A549 (cell line): ENCODE measurements at regions not wholly inside any gene's neighbourhood (a gene's known extent, or its start where the extent isn't known, plus 50 kb on each side); places are given as distances from the start of the nearest gene placed in this dataset.

Experiments used
- ATAC-seq, 2 experiments: fragments of 200-7000 bp in 1 of 2; fragments of >200 bp in 1 of 2; cut with Nextera tagmentation in 1 of 2; cut with Tn5 transposase in 1 of 2; 3 replicates each; pipeline versions ENCODE4 v1.8.0 to v1.9.1; 2018 to 2020; ENCODE audit warnings: mild to moderate bottlenecking in 1 of 2, moderate library complexity in 1 of 2
- CTCF ChIA-PET: fragments of 300-600 bp; sonication (Branson Sonifier 250); formaldehyde crosslinking; extraction: SDS; loops from one replicate; lab custom pipeline; 2021; ENCODE audit warnings: antibody characterized with exemption, inconsistent platforms; lab: Yijun Ruan, JAX
- POLR2A ChIA-PET: fragments of 350-600 bp; formaldehyde crosslinking; extraction: SDS; loops from one replicate; lab custom pipeline; 2021; ENCODE audit warnings: antibody characterized with exemption, inconsistent platforms; lab: Yijun Ruan, JAX
- DNase-seq, 2 experiments: peaks; one replicate each; pipeline versions ENCODE4 v3.0.0 to v3.0.0-alpha.2; 2011 to 2016; ENCODE audit warnings: low read depth in 1 of 2, low spot score in 1 of 2
- FAIRE-seq: peaks from 2 replicates; lab custom pipeline; 2011; peaks lifted over from hg19 to GRCh38; lab: Jason Lieb, UNC
- H3K27ac ChIP-seq, 2 experiments: fragments of >200 bp; sonication (Bioruptor Twin); formaldehyde crosslinking; 3 replicates each; pipeline ENCODE4 v1.5.1; 2016 to 2017
- H3K4me1 ChIP-seq: fragments of >200 bp; sonication (Bioruptor Twin); formaldehyde crosslinking; 3 replicates; pipeline ENCODE4 v1.6.1; 2016
- H3K4me2 ChIP-seq: fragments of >200 bp; sonication (Bioruptor Twin); formaldehyde crosslinking; 3 replicates; pipeline ENCODE4 v1.6.1; 2016
- H3K4me3 ChIP-seq: fragments of >200 bp; sonication (Bioruptor Twin); formaldehyde crosslinking; 3 replicates; pipeline ENCODE4 v1.5.1; 2016
- H3K9me3 ChIP-seq: fragments of >200 bp; sonication (Bioruptor Twin); formaldehyde crosslinking; 3 replicates; pipeline ENCODE4 v1.6.1; 2016
- ATOH8 ChIP-seq: fragments of 250-450 bp; sonication (Bioruptor Pico); IDR thresholded peaks from 2 replicates; pipeline ENCODE4 v1.5.0; 2020; ENCODE audit warnings: low read depth, mild to moderate bottlenecking, moderate library complexity
- CBX8 ChIP-seq: fragments of 200-600 bp; sonication (generic); IDR thresholded peaks from 2 replicates; pipeline ENCODE4 v1.6.1; 2016
- CHD2 ChIP-seq: fragments of 150-350 bp; IDR thresholded peaks from 2 replicates; pipeline ENCODE4 v1.6.1; 2014; ENCODE audit warnings: low read length; ENCODE audit not compliant: partially characterized antibody
- E2F6 ChIP-seq: IDR thresholded peaks from 2 replicates; pipeline ENCODE4 v1.6.1; 2012; ENCODE audit warnings: low read depth, borderline replicate concordance
- ELK1 ChIP-seq: fragments of 150-350 bp; IDR thresholded peaks from 2 replicates; pipeline ENCODE4 v1.6.1; 2014; ENCODE audit warnings: low read depth, mild to moderate bottlenecking, low read length
- FOSL2 ChIP-seq, 2 experiments: fragments of 450-650 bp in 1 of 2; fragments of >200 bp in 1 of 2; sonication (Bioruptor Twin) in 1 of 2; formaldehyde crosslinking; IDR thresholded peaks; 2 replicates each; pipeline versions ENCODE4 v1.5.0 to v1.6.1; 2016 to 2020; ENCODE audit warnings: mild to moderate bottlenecking in 1 of 2, moderate library complexity in 1 of 2
- GATA3 ChIP-seq: IDR thresholded peaks from 2 replicates; pipeline ENCODE4 v1.6.1; 2012; ENCODE audit warnings: borderline replicate concordance
- HMGXB4 ChIP-seq: fragments of 250-450 bp; sonication (Bioruptor Pico); IDR thresholded peaks from 2 replicates; pipeline ENCODE4 v1.5.0; 2021; ENCODE audit warnings: mild to moderate bottlenecking, moderate library complexity, borderline replicate concordance
- KDM5A ChIP-seq: fragments of 200-600 bp; sonication (generic); IDR thresholded peaks from 2 replicates; pipeline ENCODE4 v1.6.1; 2016; ENCODE audit warnings: antibody characterized with exemption, mild to moderate bottlenecking
- MAFK ChIP-seq: fragments of 450-650 bp; IDR thresholded peaks from 2 replicates; pipeline ENCODE4 v1.6.1; 2014; ENCODE audit not compliant: partially characterized antibody
- MAZ ChIP-seq: fragments of 150-350 bp; IDR thresholded peaks from 2 replicates; pipeline ENCODE4 v1.6.1; 2014; ENCODE audit warnings: antibody characterized with exemption, low read depth, low read length, borderline replicate concordance
- NFE2L2 ChIP-seq: fragments of 150-350 bp; conservative IDR thresholded peaks from 2 replicates; pipeline ENCODE4 v1.6.1; 2014; ENCODE audit warnings: low read length
- PHF8 ChIP-seq: fragments of 200-600 bp; sonication (generic); IDR thresholded peaks from 2 replicates; pipeline ENCODE4 v1.6.1; 2016; ENCODE audit warnings: low read depth, mild to moderate bottlenecking, antibody characterized with exemption, moderate library complexity, borderline replicate concordance
- POLR2A ChIP-seq: IDR thresholded peaks from 2 replicates; pipeline ENCODE4 v1.6.1; 2012; ENCODE audit warnings: mild to moderate bottlenecking, low read length
- RARB ChIP-seq: fragments of 250-450 bp; sonication (Bioruptor Pico); IDR thresholded peaks from 2 replicates; pipeline ENCODE4 v1.8.0; 2021; ENCODE audit warnings: mild to moderate bottlenecking, moderate library complexity
- RFX5 ChIP-seq: fragments of 450-650 bp; IDR thresholded peaks from 2 replicates; pipeline ENCODE4 v1.7.1; 2014; ENCODE audit warnings: antibody characterized with exemption, mild to moderate bottlenecking, moderate library complexity
- RNF2 ChIP-seq: fragments of 200-600 bp; sonication (generic); IDR thresholded peaks from 2 replicates; pipeline ENCODE4 v1.6.1; 2016; ENCODE audit warnings: low read depth, mild to moderate bottlenecking, antibody characterized with exemption, moderate library complexity, borderline replicate concordance
- SMC3 ChIP-seq: fragments of >200 bp; sonication (Bioruptor Twin); formaldehyde crosslinking; IDR thresholded peaks from 3 replicates; pipeline ENCODE4 v1.6.1; 2018; ENCODE audit warnings: inconsistent platforms
- SREBF2 ChIP-seq: fragments of 450-650 bp; IDR thresholded peaks from 2 replicates; pipeline ENCODE4 v1.6.1; 2014; ENCODE audit warnings: mild to moderate bottlenecking, moderate library complexity
- TFCP2L1 ChIP-seq: fragments of 250-450 bp; sonication (Bioruptor Pico); IDR thresholded peaks from 2 replicates; pipeline ENCODE4 v1.5.0; 2021; ENCODE audit warnings: mild to moderate bottlenecking
- ZC3H11A ChIP-seq: fragments of 450-650 bp; IDR thresholded peaks from 2 replicates; pipeline ENCODE4 v1.6.1; 2014; ENCODE audit warnings: antibody characterized with exemption, mild to moderate bottlenecking
- ZFP36 ChIP-seq: fragments of 450-650 bp; IDR thresholded peaks from 2 replicates; pipeline ENCODE4 v1.6.1; 2014; ENCODE audit warnings: borderline replicate concordance; ENCODE audit not compliant: partially characterized antibody
- WGBS: methylation state at CpG from one replicate; pipeline ENCODE4 v1.1.6; 2017; ENCODE audit errors: missing lambda C conversion rate; 5-methylcytosine and 5-hydroxymethylcytosine counted together

GRCh38 chr1:233453433-233454200, 126.1 kb downstream of the MAP3K21 start:
- ChIA-PET POLR2A (no interaction called here), CTCF (interaction anchor here (1.7 to 2.9 kb wide), 2 partner anchors 13 kb away, joined by 9 read pairs; no protein-coding TSS in a partner anchor)
- FAIRE-seq = no peak
- H3K4me1 ChIP-seq = no peaks in the 10 kb centered on the region
- 8% methylated on average over 2 of the region's 2 CpGs for WGBS
- no peak overlapping the region for H3K4me3 ChIP-seq
- no peak for ATAC-seq
- H3K27ac ChIP-seq = no peak overlapping the region
- no peak overlapping the region for H3K4me2 ChIP-seq
- no peak for TF ChIP-seq MAFK
- TF ChIP-seq GATA3 = no peak
- TF ChIP-seq RFX5 = no peak
- no peak for TF ChIP-seq SMC3
- no peak for TF ChIP-seq POLR2A
- TF ChIP-seq E2F6 = no peak
- TF ChIP-seq ZFP36 = no peak
- TF ChIP-seq FOSL2 (IDR thresholded peaks at IDR 0.05) = no peak
- no peak for TF ChIP-seq FOSL2 (CRISPR knock-in tag; IDR thresholded peaks at IDR 0.05)
- no peak for TF ChIP-seq ELK1
- no peak for TF ChIP-seq ATOH8
- no peak for TF ChIP-seq HMGXB4 (CRISPR knock-in tag)
- no peak for TF ChIP-seq KDM5A
- TF ChIP-seq TFCP2L1 = no peak
- TF ChIP-seq MAZ = no peak
- no peak for TF ChIP-seq ZC3H11A
- TF ChIP-seq RARB (CRISPR knock-in tag) = no peak
- no peak for TF ChIP-seq CBX8
- DNase-seq = no peak
- no peaks in the 10 kb centered on the region for H3K9me3 ChIP-seq

- FAIRE-seq = no peak
- no peak overlapping the region for H3K4me2 ChIP-seq
- 96% methylated on average over 1 of the region's 1 CpG for WGBS
- H3K4me1 ChIP-seq = no peaks in the 10 kb centered on the region
- H3K4me3 ChIP-seq = no peak overlapping the region
- H3K9me3 ChIP-seq = no peaks in the 10 kb centered on the region
- no peak overlapping the region for H3K27ac ChIP-seq
- no peak for ATAC-seq
- ChIA-PET POLR2A (no interaction called here), CTCF (no interaction called here)
- no peak for TF ChIP-seq CHD2
- no peak for TF ChIP-seq PHF8
- TF ChIP-seq SREBF2 = no peak
- no peak for TF ChIP-seq RARB (CRISPR knock-in tag)
- no peak for TF ChIP-seq CBX8
- no peak for TF ChIP-seq ELK1
- no peak for TF ChIP-seq GATA3
- no peak for TF ChIP-seq RNF2
- TF ChIP-seq NFE2L2 = no peak
- no peak for DNase-seq
These were observed 132.0 kb downstream of the MAP3K21 start for GRCh38 chr1:233459470-233459945.
